ENCODE measurements at regions not wholly inside any gene's neighbourhood (a gene's known extent, or its start where the extent isn't known, plus 50 kb on each side); places are given as distances from the start of the nearest gene placed in this dataset.

DNA sequence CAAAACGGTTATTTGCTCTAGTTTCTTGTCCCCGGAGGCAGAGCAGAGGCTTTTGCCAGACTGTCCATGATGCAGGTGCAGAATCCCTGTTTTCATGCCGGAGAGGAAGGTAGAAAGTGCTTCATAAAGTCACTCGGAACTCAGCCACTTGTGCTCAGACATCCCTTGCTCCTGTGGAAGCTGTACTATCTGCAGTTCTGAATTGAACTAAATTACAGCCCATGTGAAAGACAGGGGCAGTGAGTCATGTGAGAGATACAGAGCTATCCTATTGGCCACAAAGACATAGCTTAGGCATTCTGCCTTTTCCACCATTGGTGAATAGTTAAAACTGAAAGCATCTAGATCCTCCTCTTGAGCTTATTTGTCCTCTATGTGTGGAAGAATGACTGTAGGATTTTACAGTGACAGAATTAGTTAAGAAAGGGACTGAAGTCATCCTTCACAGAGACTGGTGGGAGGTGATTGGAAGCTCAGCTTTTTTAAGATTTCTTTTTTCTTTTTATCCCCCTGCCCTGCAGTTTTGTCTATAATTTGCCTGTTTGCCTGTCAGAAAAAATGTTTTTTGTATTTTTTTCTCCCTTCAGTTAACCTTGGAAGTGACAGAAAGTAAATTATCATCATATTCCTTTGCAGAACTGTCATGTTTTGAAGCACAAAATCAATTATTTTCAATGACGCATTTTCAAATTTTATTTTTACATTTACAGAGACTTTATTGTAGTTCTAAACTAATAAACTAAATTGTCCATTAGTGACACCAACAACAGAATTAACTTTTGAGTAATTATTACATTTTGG, 298.6 kb downstream of the PTPRC start (continued):
- TF ChIP-seq, protein P1, sequence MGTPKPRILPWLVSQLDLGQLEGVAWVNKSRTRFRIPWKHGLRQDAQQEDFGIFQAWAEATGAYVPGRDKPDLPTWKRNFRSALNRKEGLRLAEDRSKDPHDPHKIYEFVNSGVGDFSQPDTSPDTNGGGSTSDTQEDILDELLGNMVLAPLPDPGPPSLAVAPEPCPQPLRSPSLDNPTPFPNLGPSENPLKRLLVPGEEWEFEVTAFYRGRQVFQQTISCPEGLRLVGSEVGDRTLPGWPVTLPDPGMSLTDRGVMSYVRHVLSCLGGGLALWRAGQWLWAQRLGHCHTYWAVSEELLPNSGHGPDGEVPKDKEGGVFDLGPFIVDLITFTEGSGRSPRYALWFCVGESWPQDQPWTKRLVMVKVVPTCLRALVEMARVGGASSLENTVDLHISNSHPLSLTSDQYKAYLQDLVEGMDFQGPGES (IDR thresholded peaks at IDR 0.05), result no peak
- no peak for TF ChIP-seq CHD2 (IDR thresholded peaks at IDR 0.05; ENCODE audit: borderline replicate concordance, low read depth, low read length)
- no peak for TF ChIP-seq BACH1 (IDR thresholded peaks at IDR 0.05; ENCODE audit: borderline replicate concordance)
- TF ChIP-seq CBFB (IDR thresholded peaks at IDR 0.05; ENCODE audit: low read depth), result peak; percentile 42; the same call in 1 of the 2 replicates
- 0 out of 2 replicates have a peak, but pooled peaks have one; percentile 11 for TF ChIP-seq NFIC (IDR thresholded peaks at IDR 0.05; ENCODE audit: low read depth, low read length)
- no peak for TF ChIP-seq BMI1 (IDR thresholded peaks at IDR 0.05; ENCODE audit: borderline replicate concordance)
- TF ChIP-seq SREBF2 (IDR thresholded peaks at IDR 0.05; ENCODE audit: low read length), result no peak
- TF ChIP-seq SUPT20H (IDR thresholded peaks at IDR 0.05; ENCODE audit: borderline replicate concordance, control insufficient read depth, low read depth, low read length), result no peak
- no peak for TF ChIP-seq SIX5 (IDR thresholded peaks at IDR 0.05; ENCODE audit: low read depth, low read length, severe bottlenecking)
- TF ChIP-seq, protein P2, sequence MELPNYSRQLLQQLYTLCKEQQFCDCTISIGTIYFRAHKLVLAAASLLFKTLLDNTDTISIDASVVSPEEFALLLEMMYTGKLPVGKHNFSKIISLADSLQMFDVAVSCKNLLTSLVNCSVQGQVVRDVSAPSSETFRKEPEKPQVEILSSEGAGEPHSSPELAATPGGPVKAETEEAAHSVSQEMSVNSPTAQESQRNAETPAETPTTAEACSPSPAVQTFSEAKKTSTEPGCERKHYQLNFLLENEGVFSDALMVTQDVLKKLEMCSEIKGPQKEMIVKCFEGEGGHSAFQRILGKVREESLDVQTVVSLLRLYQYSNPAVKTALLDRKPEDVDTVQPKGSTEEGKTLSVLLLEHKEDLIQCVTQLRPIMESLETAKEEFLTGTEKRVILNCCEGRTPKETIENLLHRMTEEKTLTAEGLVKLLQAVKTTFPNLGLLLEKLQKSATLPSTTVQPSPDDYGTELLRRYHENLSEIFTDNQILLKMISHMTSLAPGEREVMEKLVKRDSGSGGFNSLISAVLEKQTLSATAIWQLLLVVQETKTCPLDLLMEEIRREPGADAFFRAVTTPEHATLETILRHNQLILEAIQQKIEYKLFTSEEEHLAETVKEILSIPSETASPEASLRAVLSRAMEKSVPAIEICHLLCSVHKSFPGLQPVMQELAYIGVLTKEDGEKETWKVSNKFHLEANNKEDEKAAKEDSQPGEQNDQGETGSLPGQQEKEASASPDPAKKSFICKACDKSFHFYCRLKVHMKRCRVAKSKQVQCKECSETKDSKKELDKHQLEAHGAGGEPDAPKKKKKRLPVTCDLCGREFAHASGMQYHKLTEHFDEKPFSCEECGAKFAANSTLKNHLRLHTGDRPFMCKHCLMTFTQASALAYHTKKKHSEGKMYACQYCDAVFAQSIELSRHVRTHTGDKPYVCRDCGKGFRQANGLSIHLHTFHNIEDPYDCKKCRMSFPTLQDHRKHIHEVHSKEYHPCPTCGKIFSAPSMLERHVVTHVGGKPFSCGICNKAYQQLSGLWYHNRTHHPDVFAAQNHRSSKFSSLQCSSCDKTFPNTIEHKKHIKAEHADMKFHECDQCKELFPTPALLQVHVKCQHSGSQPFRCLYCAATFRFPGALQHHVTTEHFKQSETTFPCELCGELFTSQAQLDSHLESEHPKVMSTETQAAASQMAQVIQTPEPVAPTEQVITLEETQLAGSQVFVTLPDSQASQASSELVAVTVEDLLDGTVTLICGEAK (IDR thresholded peaks at IDR 0.05; ENCODE audit: borderline replicate concordance), result no peak
- TF ChIP-seq, protein P3, sequence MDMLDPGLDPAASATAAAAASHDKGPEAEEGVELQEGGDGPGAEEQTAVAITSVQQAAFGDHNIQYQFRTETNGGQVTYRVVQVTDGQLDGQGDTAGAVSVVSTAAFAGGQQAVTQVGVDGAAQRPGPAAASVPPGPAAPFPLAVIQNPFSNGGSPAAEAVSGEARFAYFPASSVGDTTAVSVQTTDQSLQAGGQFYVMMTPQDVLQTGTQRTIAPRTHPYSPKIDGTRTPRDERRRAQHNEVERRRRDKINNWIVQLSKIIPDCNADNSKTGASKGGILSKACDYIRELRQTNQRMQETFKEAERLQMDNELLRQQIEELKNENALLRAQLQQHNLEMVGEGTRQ (IDR thresholded peaks at IDR 0.05; ENCODE audit: borderline replicate concordance, low read depth, low read length), result peak; percentile 80
- TF ChIP-seq, protein P4, sequence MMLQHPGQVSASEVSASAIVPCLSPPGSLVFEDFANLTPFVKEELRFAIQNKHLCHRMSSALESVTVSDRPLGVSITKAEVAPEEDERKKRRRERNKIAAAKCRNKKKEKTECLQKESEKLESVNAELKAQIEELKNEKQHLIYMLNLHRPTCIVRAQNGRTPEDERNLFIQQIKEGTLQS (IDR thresholded peaks at IDR 0.05; ENCODE audit: borderline replicate concordance, extremely low read depth, low read depth, low read length), result no peak
- peak; percentile 87 for TF ChIP-seq POLR2A (IDR thresholded peaks at IDR 0.05; ENCODE audit: low read depth, low read length)
- no peak for TF ChIP-seq SRF (IDR thresholded peaks at IDR 0.05; ENCODE audit: low read depth in 2 of 2, low read length in 2 of 2)
- no peak; the same call in 1 of the 2 replicates for TF ChIP-seq ZBED1 (IDR thresholded peaks at IDR 0.05; ENCODE audit: borderline replicate concordance)
- no peak for TF ChIP-seq MTA2 (IDR thresholded peaks at IDR 0.05; ENCODE audit: low read depth)
- TF ChIP-seq, protein P5, sequence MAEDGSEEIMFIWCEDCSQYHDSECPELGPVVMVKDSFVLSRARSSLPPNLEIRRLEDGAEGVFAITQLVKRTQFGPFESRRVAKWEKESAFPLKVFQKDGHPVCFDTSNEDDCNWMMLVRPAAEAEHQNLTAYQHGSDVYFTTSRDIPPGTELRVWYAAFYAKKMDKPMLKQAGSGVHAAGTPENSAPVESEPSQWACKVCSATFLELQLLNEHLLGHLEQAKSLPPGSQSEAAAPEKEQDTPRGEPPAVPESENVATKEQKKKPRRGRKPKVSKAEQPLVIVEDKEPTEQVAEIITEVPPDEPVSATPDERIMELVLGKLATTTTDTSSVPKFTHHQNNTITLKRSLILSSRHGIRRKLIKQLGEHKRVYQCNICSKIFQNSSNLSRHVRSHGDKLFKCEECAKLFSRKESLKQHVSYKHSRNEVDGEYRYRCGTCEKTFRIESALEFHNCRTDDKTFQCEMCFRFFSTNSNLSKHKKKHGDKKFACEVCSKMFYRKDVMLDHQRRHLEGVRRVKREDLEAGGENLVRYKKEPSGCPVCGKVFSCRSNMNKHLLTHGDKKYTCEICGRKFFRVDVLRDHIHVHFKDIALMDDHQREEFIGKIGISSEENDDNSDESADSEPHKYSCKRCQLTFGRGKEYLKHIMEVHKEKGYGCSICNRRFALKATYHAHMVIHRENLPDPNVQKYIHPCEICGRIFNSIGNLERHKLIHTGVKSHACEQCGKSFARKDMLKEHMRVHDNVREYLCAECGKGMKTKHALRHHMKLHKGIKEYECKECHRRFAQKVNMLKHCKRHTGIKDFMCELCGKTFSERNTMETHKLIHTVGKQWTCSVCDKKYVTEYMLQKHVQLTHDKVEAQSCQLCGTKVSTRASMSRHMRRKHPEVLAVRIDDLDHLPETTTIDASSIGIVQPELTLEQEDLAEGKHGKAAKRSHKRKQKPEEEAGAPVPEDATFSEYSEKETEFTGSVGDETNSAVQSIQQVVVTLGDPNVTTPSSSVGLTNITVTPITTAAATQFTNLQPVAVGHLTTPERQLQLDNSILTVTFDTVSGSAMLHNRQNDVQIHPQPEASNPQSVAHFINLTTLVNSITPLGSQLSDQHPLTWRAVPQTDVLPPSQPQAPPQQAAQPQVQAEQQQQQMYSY (CRISPR knock-in tag; IDR thresholded peaks at IDR 0.05), result no peak
